SH-SY5Y (cell line): ENCODE measurements at regions not wholly inside any gene's neighbourhood (a gene's known extent, or its start where the extent isn't known, plus 50 kb on each side); places are given as distances from the start of the nearest gene placed in this dataset.

ENCODE experiments used
- GATA2 ChIP-seq: IDR thresholded peaks from 2 replicates; pipeline ENCODE4 v1.6.1; 2011; ENCODE audit warnings: mild to moderate bottlenecking, low read depth, low read length
- GATA3 ChIP-seq: IDR thresholded peaks from 2 replicates; pipeline ENCODE4 v1.6.1; 2011; ENCODE audit warnings: low read depth, mild to moderate bottlenecking, low read length, moderate library complexity

GRCh38 chr15:92818651-92819277 is 81.4 kb upstream of the CHD2 start:
- TF ChIP-seq GATA2 (no peak), GATA3 (no peak)
